ENCODE measurements at regions not wholly inside any gene's neighbourhood (a gene's known extent, or its start where the extent isn't known, plus 50 kb on each side); places are given as distances from the start of the nearest gene placed in this dataset.
"Not testable (repeated sequence)": the region's sequence is repeated elsewhere in the genome, so short reads cannot be mapped to it uniquely, and the experiment has no call there.

- DNase-seq = no peak
- no peak for ATAC-seq
- intact Hi-C loops (cut with DNase I) = no loop called here
- Histone ChIP-seq H3K4me3 (ENCODE audit: low read length) (no peak overlapping the region), H3K27me3 (ENCODE audit: control insufficient read depth, insufficient read depth) (no peaks in the 10 kb centered on the region), H3K9me3 (ENCODE audit: control insufficient read depth, low read length) (no peaks in the 10 kb centered on the region), H3K4me1 (ENCODE audit: control insufficient read depth, insufficient read depth, low read length) (no peaks in the 10 kb centered on the region), H3K27ac (ENCODE audit: low read length) (no peak overlapping the region)
- 71% methylated on average over 1 of the region's 1 CpG for WGBS
Observed at GRCh38 chr11:81979448-81979847, 754.2 kb downstream of the FAM181B start.

GRCh38 chr11:81975261-81975900 is 758.3 kb downstream of the FAM181B start:
- Histone ChIP-seq H3K27ac (ENCODE audit: low read length) (no peak overlapping the region), H3K4me3 (ENCODE audit: low read length) (no peak overlapping the region), H3K9me3 (ENCODE audit: control insufficient read depth, low read length) (no peaks in the 10 kb centered on the region), H3K4me1 (ENCODE audit: control insufficient read depth, insufficient read depth, low read length) (no peaks in the 10 kb centered on the region), H3K27me3 (ENCODE audit: control insufficient read depth, insufficient read depth) (no peaks in the 10 kb centered on the region)
- 93% methylated on average over 2 of the region's 2 CpGs for WGBS
- ATAC-seq (no peak), DNase-seq (no peak)
- intact Hi-C loops (cut with DNase I) = no loop called here

GRCh38 chr11:81970886-81971285 is 762.8 kb downstream of the FAM181B start:
- DNase-seq (no peak), ATAC-seq (no peak)
- Histone ChIP-seq H3K27ac (ENCODE audit: low read length) (no peak overlapping the region), H3K9me3 (ENCODE audit: control insufficient read depth, low read length) (no peaks in the 10 kb centered on the region), H3K4me3 (ENCODE audit: low read length) (no peak overlapping the region), H3K4me1 (ENCODE audit: control insufficient read depth, insufficient read depth, low read length) (no peaks in the 10 kb centered on the region), H3K27me3 (ENCODE audit: control insufficient read depth, insufficient read depth) (no peaks in the 10 kb centered on the region)
- WGBS = 53% methylated on average over 3 of the region's 3 CpGs
- intact Hi-C loops (cut with DNase I) = no loop called here

GRCh38 chr11:81967242-81967641 is 766.4 kb downstream of the FAM181B start:
- DNase-seq = no peak
- intact Hi-C loops (cut with DNase I) = no loop called here
- Histone ChIP-seq H3K9me3 (ENCODE audit: control insufficient read depth, low read length) (no peaks in the 10 kb centered on the region), H3K4me1 (ENCODE audit: control insufficient read depth, insufficient read depth, low read length) (no peaks in the 10 kb centered on the region), H3K4me3 (ENCODE audit: low read length) (no peak overlapping the region), H3K27me3 (ENCODE audit: control insufficient read depth, insufficient read depth) (no peaks in the 10 kb centered on the region), H3K27ac (ENCODE audit: low read length) (no peak overlapping the region)
- ATAC-seq = peak; percentile 45 to 74
- WGBS = 19% methylated on average over 1 of the region's 1 CpG

- Histone ChIP-seq H3K4me3 (ENCODE audit: low read length) (no peak overlapping the region), H3K27ac (ENCODE audit: low read length) (no peak overlapping the region), H3K9me3 (ENCODE audit: control insufficient read depth, low read length) (no peaks in the 10 kb centered on the region), H3K27me3 (ENCODE audit: control insufficient read depth, insufficient read depth) (no peaks in the 10 kb centered on the region), H3K4me1 (ENCODE audit: control insufficient read depth, insufficient read depth, low read length) (no peaks in the 10 kb centered on the region)
- intact Hi-C loops (cut with DNase I) = no loop called here
- DNase-seq (no peak), ATAC-seq (no peak)
- 69% methylated on average over 3 of the region's 3 CpGs for WGBS
Observed at GRCh38 chr11:81966340-81966739, 767.3 kb downstream of the FAM181B start.

DNA sequence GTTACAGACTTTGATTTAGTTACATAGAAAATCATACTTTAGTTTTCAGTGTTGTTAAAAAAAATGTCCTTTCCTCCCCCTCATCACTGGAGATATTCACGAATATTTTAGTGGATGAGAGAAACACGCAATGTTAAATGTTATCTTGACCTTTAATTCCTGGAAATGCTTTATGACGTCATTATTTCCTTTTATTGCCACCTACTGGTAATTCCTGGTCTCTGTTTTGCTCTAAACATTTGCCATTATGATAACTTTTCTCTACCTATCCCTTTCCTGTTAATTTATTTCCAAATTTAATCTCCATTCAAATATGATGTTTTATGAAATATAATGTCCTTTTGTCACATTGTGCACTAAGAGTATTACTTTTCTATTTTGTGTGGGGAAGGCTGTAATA is 770.6 kb downstream of the FAM181B start:
- Histone ChIP-seq H3K4me3 (ENCODE audit: low read length) (no peak overlapping the region), H3K4me1 (ENCODE audit: control insufficient read depth, insufficient read depth, low read length) (no peaks in the 10 kb centered on the region), H3K27ac (ENCODE audit: low read length) (no peak overlapping the region), H3K27me3 (ENCODE audit: control insufficient read depth, insufficient read depth) (no peaks in the 10 kb centered on the region), H3K9me3 (ENCODE audit: control insufficient read depth, low read length) (no peaks in the 10 kb centered on the region)
- no peak for DNase-seq
- no peak for ATAC-seq
- WGBS = 19% methylated on average over 3 of the region's 3 CpGs
- intact Hi-C loops (cut with DNase I) = no loop called here

DNA sequence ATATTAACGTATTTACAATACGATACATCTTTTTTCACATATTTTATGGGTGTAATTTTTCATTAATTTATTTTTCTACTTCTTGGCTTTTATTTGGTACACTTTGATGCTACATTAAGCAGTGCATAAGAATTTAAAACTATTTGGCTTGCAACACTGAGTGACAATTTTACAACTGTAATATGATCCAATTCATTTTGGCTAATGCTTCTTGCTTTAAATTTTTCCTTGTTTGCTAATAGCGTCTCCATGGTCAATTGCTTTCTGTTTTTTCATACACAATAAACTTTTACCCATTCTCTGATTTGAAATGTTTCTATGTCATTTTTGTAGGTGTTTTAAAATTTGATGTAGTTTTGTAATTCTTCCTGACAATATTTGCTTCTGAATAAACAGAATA is 773.2 kb downstream of the FAM181B start:
- no peak for DNase-seq
- H3K9me3 ChIP-seq (ENCODE audit: control insufficient read depth, low read length) = no peaks in the 10 kb centered on the region
- 80% methylated on average over 3 of the region's 3 CpGs for WGBS
- intact Hi-C loops (cut with DNase I) = no loop called here
- no peaks in the 10 kb centered on the region for H3K4me1 ChIP-seq (ENCODE audit: control insufficient read depth, insufficient read depth, low read length)
- no peak overlapping the region for H3K27ac ChIP-seq (ENCODE audit: low read length)
- no peaks in the 10 kb centered on the region for H3K27me3 ChIP-seq (ENCODE audit: control insufficient read depth, insufficient read depth)
- H3K4me3 ChIP-seq (ENCODE audit: low read length) = no peak overlapping the region
- ATAC-seq = no peak

DNA sequence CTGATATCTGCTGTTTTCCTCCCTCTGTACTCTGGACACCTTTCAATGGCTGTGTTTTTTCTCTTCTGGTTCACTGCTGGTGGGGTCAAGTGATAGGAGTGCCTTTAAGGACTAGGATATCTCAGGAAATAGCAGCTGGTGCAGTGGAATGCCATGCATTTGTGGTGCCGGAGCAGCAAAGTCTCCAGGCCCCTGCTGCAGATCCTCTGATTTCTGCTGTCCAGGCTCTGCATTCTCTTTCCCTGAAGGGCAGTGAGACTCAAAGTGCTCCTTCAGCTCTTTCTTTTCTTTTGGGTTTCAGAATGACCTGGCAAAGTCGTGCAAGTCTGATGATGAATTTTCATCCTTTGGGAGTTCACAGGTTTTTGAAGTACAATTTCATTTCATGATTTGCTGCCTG is 774.3 kb downstream of the FAM181B start:
- ATAC-seq (no peak), DNase-seq (no peak)
- H3K4me1 ChIP-seq (ENCODE audit: control insufficient read depth, insufficient read depth, low read length) = no peaks in the 10 kb centered on the region
- H3K4me3 ChIP-seq (ENCODE audit: low read length) = no peak overlapping the region
- intact Hi-C loops (cut with DNase I) = no loop called here
- no peaks in the 10 kb centered on the region for H3K9me3 ChIP-seq (ENCODE audit: control insufficient read depth, low read length)
- H3K27ac ChIP-seq (ENCODE audit: low read length) = no peak overlapping the region
- no peaks in the 10 kb centered on the region for H3K27me3 ChIP-seq (ENCODE audit: control insufficient read depth, insufficient read depth)
- 21% methylated on average over 2 of the region's 2 CpGs for WGBS

- intact Hi-C loops (cut with DNase I); H3K27me3 ChIP-seq (ENCODE audit: control insufficient read depth, insufficient read depth); H3K27ac ChIP-seq (ENCODE audit: low read length); H3K4me3 ChIP-seq (ENCODE audit: low read length); H3K4me1 ChIP-seq (ENCODE audit: control insufficient read depth, insufficient read depth, low read length); H3K9me3 ChIP-seq (ENCODE audit: control insufficient read depth, low read length); DNase-seq; ATAC-seq: not testable (repeated sequence)
- WGBS = 84% methylated on average over 6 of the region's 6 CpGs
Observed at GRCh38 chr11:81954301-81954700, 779.4 kb downstream of the FAM181B start.

- intact Hi-C loops (cut with DNase I) = no loop called here
- Histone ChIP-seq H3K9me3 (ENCODE audit: control insufficient read depth, low read length) (no peaks in the 10 kb centered on the region), H3K4me1 (ENCODE audit: control insufficient read depth, insufficient read depth, low read length) (no peaks in the 10 kb centered on the region), H3K4me3 (ENCODE audit: low read length) (no peak overlapping the region), H3K27me3 (ENCODE audit: control insufficient read depth, insufficient read depth) (no peaks in the 10 kb centered on the region), H3K27ac (ENCODE audit: low read length) (no peak overlapping the region)
- DNase-seq (no peak), ATAC-seq (no peak)
- WGBS = 74% methylated on average over 3 of the region's 3 CpGs
Observed at GRCh38 chr11:81946831-81947230, 786.8 kb downstream of the FAM181B start.

GRCh38 chr11:81942646-81943045 is 791.0 kb downstream of the FAM181B start:
- H3K27ac ChIP-seq (ENCODE audit: low read length) = no peak overlapping the region
- no peaks in the 10 kb centered on the region for H3K9me3 ChIP-seq (ENCODE audit: control insufficient read depth, low read length)
- no peak for DNase-seq
- intact Hi-C loops (cut with DNase I) = no loop called here
- no peaks in the 10 kb centered on the region for H3K4me1 ChIP-seq (ENCODE audit: control insufficient read depth, insufficient read depth, low read length)
- H3K4me3 ChIP-seq (ENCODE audit: low read length) = no peak overlapping the region
- WGBS = 66% methylated on average over 2 of the region's 2 CpGs
- no peaks in the 10 kb centered on the region for H3K27me3 ChIP-seq (ENCODE audit: control insufficient read depth, insufficient read depth)
- no peak for ATAC-seq

DNA sequence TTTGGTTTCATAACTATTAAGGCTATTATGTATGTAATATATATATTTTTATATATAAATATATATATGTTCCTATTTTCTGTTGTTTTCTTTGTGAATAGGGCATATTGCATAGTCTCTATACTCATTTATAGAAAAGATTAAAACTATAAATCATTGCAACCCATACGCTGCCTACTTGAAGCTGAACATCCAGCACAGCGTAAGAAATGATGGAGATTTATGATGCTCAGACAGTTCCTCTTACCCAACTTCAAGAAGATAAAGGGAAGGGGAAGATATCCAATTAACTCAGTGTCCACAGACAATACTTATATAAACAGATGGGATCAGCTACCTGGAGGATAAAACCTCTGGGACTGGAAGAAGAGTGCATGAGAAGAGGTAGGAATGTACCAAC is 791.7 kb downstream of the FAM181B start:
- 77% methylated on average over 2 of the region's 2 CpGs for WGBS

More for the DNA sequence above, 791.7 kb downstream of the FAM181B start:
- H3K9me3 ChIP-seq (ENCODE audit: control insufficient read depth, low read length) = no peaks in the 10 kb centered on the region
- no peak for ATAC-seq
- intact Hi-C loops (cut with DNase I) = no loop called here
- no peak for DNase-seq
- H3K27me3 ChIP-seq (ENCODE audit: control insufficient read depth, insufficient read depth) = no peaks in the 10 kb centered on the region
- H3K4me1 ChIP-seq (ENCODE audit: control insufficient read depth, insufficient read depth, low read length) = no peaks in the 10 kb centered on the region
- no peak overlapping the region for H3K4me3 ChIP-seq (ENCODE audit: low read length)
- H3K27ac ChIP-seq (ENCODE audit: low read length) = no peak overlapping the region
